CD14-positive monocyte (primary cell): ENCODE measurements at regions not wholly inside any gene's neighbourhood (a gene's known extent, or its start where the extent isn't known, plus 50 kb on each side); places are given as distances from the start of the nearest gene placed in this dataset.

ENCODE experiments used
- DNase-seq, 3 donors: peaks; one replicate each; pipeline ENCODE4 v3.0.0-alpha.2; 2011 to 2022
- H2AFZ ChIP-seq: 2 replicates; pipeline ENCODE4 v1.6.0; 2012; ENCODE audit warnings: mild to moderate bottlenecking, low read depth, low read length, inconsistent platforms; ENCODE audit not compliant: insufficient read depth, poor library complexity, severe bottlenecking
- H3K27ac ChIP-seq, 2 donors: 1 replicate in 1 of 2; 2 replicates in 1 of 2; pipeline ENCODE4 v1.5.1; 2012 to 2013; ENCODE audit warnings: low read length in 2 of 2, control low read depth in 1 of 2, inconsistent platforms in 1 of 2, low read depth in 1 of 2, mild to moderate bottlenecking in 1 of 2
- H3K27me3 ChIP-seq, 2 donors: one replicate each; pipeline versions ENCODE4 v1.6.0 to v1.6.1; 2011 to 2013; ENCODE audit warnings: low read length in 2 of 2; ENCODE audit not compliant: control insufficient read depth in 2 of 2, insufficient read depth in 2 of 2
- H3K36me3 ChIP-seq, 2 donors: replicated peaks in 1 of 2; 1 replicate in 1 of 2; 2 replicates in 1 of 2; pipeline versions ENCODE4 v1.5.1 to v1.6.1; 2012 to 2013; ENCODE audit warnings: low read length in 2 of 2, control low read depth in 1 of 2, inconsistent platforms in 1 of 2, mild to moderate bottlenecking in 1 of 2; ENCODE audit not compliant: insufficient read depth in 2 of 2, control insufficient read depth in 1 of 2
- H3K4me1 ChIP-seq, 2 donors: 1 replicate in 1 of 2; 2 replicates in 1 of 2; pipeline versions ENCODE4 v1.5.1 to v1.6.1; 2012 to 2013; ENCODE audit warnings: low read length in 2 of 2, control low read depth in 1 of 2, inconsistent platforms in 1 of 2, mild to moderate bottlenecking in 1 of 2, moderate library complexity in 1 of 2; ENCODE audit not compliant: insufficient read depth in 2 of 2, control insufficient read depth in 1 of 2
- H3K4me2 ChIP-seq: replicated peaks from 2 replicates; pipeline ENCODE3; 2012; ENCODE audit warnings: low read length, moderate library complexity, mild to moderate bottlenecking; ENCODE audit not compliant: poor library complexity, severe bottlenecking; ENCODE audit errors: extremely low read depth
- H3K4me3 ChIP-seq, 3 experiments: fragments of 200-600 bp in 1 of 3; sonication (generic) in 1 of 3; replicated peaks in 1 of 3; 1 replicate in 2 of 3; 2 replicates in 1 of 3; pipeline ENCODE4 v1.5.1; 2011 to 2013; ENCODE audit warnings: low read length in 3 of 3, mild to moderate bottlenecking in 3 of 3, control low read depth in 2 of 3, low read depth in 2 of 3, inconsistent platforms in 1 of 3, moderate library complexity in 1 of 3
- H3K79me2 ChIP-seq: 2 replicates; pipeline ENCODE4 v1.6.0; 2012; ENCODE audit warnings: mild to moderate bottlenecking, control low read depth, inconsistent platforms, low read length, moderate library complexity; ENCODE audit not compliant: insufficient read depth
- H3K9ac ChIP-seq: 2 replicates; pipeline ENCODE4 v1.6.0; 2017; ENCODE audit warnings: low read length, mild to moderate bottlenecking; ENCODE audit not compliant: insufficient read depth, poor library complexity, severe bottlenecking
- H3K9me3 ChIP-seq, 2 donors: replicated peaks in 1 of 2; 1 replicate in 1 of 2; 2 replicates in 1 of 2; pipeline versions ENCODE4 v1.5.1 to v1.6.1; 2012 to 2013; ENCODE audit warnings: low read length in 2 of 2, control low read depth in 1 of 2; ENCODE audit not compliant: control insufficient read depth in 1 of 2, insufficient read depth in 1 of 2
- H4K20me1 ChIP-seq: 2 replicates; pipeline ENCODE4 v1.6.0; 2012; ENCODE audit warnings: mild to moderate bottlenecking, low read length, control low read depth, moderate library complexity; ENCODE audit not compliant: insufficient read depth
- H3K27ac Mint-ChIP-seq, 7 donors: one replicate each; pipeline ENCODE4 v1.8.0; 2020; ENCODE audit warnings: mild to moderate bottlenecking in 7 of 7, mixed read lengths in 7 of 7, moderate library complexity in 6 of 7, inconsistent platforms in 2 of 7
- H3K27me3 Mint-ChIP-seq, 3 donors: one replicate each; pipeline ENCODE4 v1.8.0; 2021 to 2022; ENCODE audit warnings: low read depth in 3 of 3, mild to moderate bottlenecking in 3 of 3, mixed read lengths in 3 of 3, moderate library complexity in 3 of 3, inconsistent platforms in 1 of 3
- H3K36me3 Mint-ChIP-seq, 2 donors: one replicate each; pipeline ENCODE4 v1.8.0; 2020; ENCODE audit warnings: mixed read lengths in 2 of 2, inconsistent platforms in 1 of 2, mild to moderate bottlenecking in 1 of 2
- H3K4me1 Mint-ChIP-seq: one replicate; pipeline ENCODE4 v1.8.0; 2020; ENCODE audit warnings: mild to moderate bottlenecking, mixed read lengths
- H3K4me3 Mint-ChIP-seq, 2 donors: one replicate each; pipeline ENCODE4 v1.8.0; 2020; ENCODE audit warnings: mild to moderate bottlenecking in 2 of 2, mixed read lengths in 2 of 2, moderate library complexity in 1 of 2
- H3K9me3 Mint-ChIP-seq, 7 donors: one replicate each; pipeline ENCODE4 v1.8.0; 2020 to 2022; ENCODE audit warnings: mixed read lengths in 7 of 7, mild to moderate bottlenecking in 6 of 7, moderate library complexity in 6 of 7, inconsistent platforms in 2 of 7
- CTCF ChIP-seq: fragments of 200-600 bp; IDR thresholded peaks from one replicate; pipeline ENCODE4 v1.8.0; 2022; ENCODE audit warnings: antibody characterized with exemption, mild to moderate bottlenecking
- WGBS: methylation state at CpG from one replicate; pipeline ENCODE4 v1.1.5; 2013; ENCODE audit warnings: missing lambda C conversion rate; ENCODE audit not compliant: insufficient coverage; 5-methylcytosine and 5-hydroxymethylcytosine counted together
- intact Hi-C, 2 donors: fragments of 100-400 bp; cut with micrococcal nuclease; formaldehyde crosslinking; loops; one replicate each; pipeline versions ENCODE4 v1.15.0 to v1.15.1; 2023

- peaks cover 5 to 12% (median 7%) of the 10 kb centered on the region in 3 donors for H3K27me3 Mint-ChIP-seq
- no peaks in the 10 kb centered on the region for H3K9me3 ChIP-seq
- 83% methylated on average over 17 of the region's 17 CpGs for WGBS
- no peaks in the 10 kb centered on the region for H3K36me3 ChIP-seq
- H3K27ac Mint-ChIP-seq, result no peak overlapping the region
- no peak overlapping the region for H3K4me2 ChIP-seq
- no peaks in the 10 kb centered on the region for H3K4me1 Mint-ChIP-seq
- no peak overlapping the region for H3K9ac ChIP-seq
- H4K20me1 ChIP-seq, result no peaks in the 10 kb centered on the region
- TF ChIP-seq CTCF, result no peak
- no peak for DNase-seq
- H3K9me3 Mint-ChIP-seq, result peaks cover 0 to 3% (median 1%) of the 10 kb centered on the region in 7 donors
- H3K79me2 ChIP-seq, result no peaks in the 10 kb centered on the region
- H3K4me3 ChIP-seq, result no peak overlapping the region
- no peaks in the 10 kb centered on the region for H3K4me1 ChIP-seq
- intact Hi-C loops, result no loop called here
- no peak overlapping the region for H3K4me3 Mint-ChIP-seq
- H3K27ac ChIP-seq, result no peak overlapping the region
- no peaks in the 10 kb centered on the region for H3K27me3 ChIP-seq
- no peak overlapping the region for H2AFZ ChIP-seq
- no peaks in the 10 kb centered on the region for H3K36me3 Mint-ChIP-seq
Measured at GRCh38 chr5:1938310-1939000, 55.7 kb upstream of the IRX4 start.

- Histone ChIP-seq H2AFZ (no peak overlapping the region), H3K4me1 (no peaks in the 10 kb centered on the region), H3K27me3 (peaks cover 2 to 7% of the 10 kb centered on the region in 2 donors), H3K27ac (no peak overlapping the region), H3K9ac (no peak overlapping the region), H3K79me2 (no peaks in the 10 kb centered on the region), H3K4me3 (no peak overlapping the region), H4K20me1 (no peaks in the 10 kb centered on the region), H3K36me3 (no peaks in the 10 kb centered on the region), H3K9me3 (no peaks in the 10 kb centered on the region), H3K4me2 (no peak overlapping the region)
- Mint-ChIP-seq H3K27me3 (peaks cover 10 to 20% (median 12%) of the 10 kb centered on the region in 3 donors), H3K4me1 (no peaks in the 10 kb centered on the region), H3K36me3 (no peaks in the 10 kb centered on the region), H3K4me3 (no peak overlapping the region), H3K27ac (no peak overlapping the region), H3K9me3 (peaks cover 0 to 2% (median 0%) of the 10 kb centered on the region in 7 donors)
- no peak for DNase-seq
- no peak for TF ChIP-seq CTCF
- intact Hi-C loops, result no loop called here
- 86% methylated on average over 10 of the region's 12 CpGs for WGBS
Measured at GRCh38 chr5:1937590-1937989, 54.9 kb upstream of the IRX4 start.
